Sigmoid colon (tissue), 4 donors: ENCODE measurements at regions not wholly inside any gene's neighbourhood (a gene's known extent, or its start where the extent isn't known, plus 50 kb on each side); places are given as distances from the start of the nearest gene placed in this dataset.

Experiments used
- POLR2AphosphoS5 ChIP-seq, 4 donors: sonication (generic); formaldehyde crosslinking; IDR thresholded peaks; one replicate each; pipeline ENCODE4 v1.6.1; 2017; ENCODE audit warnings: antibody characterized with exemption in 4 of 4
- TF ChIP-seq, protein P1 (sequence below), 4 experiments: fragments of 450-650 bp in 3 of 4; fragments of 200-600 bp in 1 of 4; IDR thresholded peaks; one replicate each; pipeline ENCODE4 v1.5.1; 2016 to 2019; ENCODE audit warnings: antibody characterized with exemption in 4 of 4, mild to moderate bottlenecking in 3 of 4, moderate library complexity in 2 of 4

DNA sequence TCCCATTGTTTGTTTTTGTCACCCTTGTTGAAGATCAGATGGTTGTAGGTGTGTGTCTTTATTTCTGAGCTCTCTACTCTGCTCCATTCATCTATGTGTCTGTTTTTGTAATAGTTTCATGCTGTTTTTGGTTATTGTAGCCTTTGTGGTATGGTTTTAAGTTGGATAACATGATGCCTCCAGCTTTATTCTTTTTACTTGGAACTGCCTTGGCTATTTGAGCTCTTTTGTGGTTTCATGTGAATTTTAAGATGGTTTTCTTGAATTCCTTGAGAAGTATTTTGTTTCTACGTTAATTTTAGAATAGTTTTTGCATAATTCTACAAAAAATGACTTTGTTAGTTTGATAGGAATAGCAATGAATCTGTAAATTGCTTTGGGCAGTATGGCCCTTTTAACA lies 170.0 kb upstream of the IGFBP3 start:
- TF ChIP-seq, protein P1, sequence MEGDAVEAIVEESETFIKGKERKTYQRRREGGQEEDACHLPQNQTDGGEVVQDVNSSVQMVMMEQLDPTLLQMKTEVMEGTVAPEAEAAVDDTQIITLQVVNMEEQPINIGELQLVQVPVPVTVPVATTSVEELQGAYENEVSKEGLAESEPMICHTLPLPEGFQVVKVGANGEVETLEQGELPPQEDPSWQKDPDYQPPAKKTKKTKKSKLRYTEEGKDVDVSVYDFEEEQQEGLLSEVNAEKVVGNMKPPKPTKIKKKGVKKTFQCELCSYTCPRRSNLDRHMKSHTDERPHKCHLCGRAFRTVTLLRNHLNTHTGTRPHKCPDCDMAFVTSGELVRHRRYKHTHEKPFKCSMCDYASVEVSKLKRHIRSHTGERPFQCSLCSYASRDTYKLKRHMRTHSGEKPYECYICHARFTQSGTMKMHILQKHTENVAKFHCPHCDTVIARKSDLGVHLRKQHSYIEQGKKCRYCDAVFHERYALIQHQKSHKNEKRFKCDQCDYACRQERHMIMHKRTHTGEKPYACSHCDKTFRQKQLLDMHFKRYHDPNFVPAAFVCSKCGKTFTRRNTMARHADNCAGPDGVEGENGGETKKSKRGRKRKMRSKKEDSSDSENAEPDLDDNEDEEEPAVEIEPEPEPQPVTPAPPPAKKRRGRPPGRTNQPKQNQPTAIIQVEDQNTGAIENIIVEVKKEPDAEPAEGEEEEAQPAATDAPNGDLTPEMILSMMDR (IDR thresholded peaks at IDR 0.05) = no peak
- no peak for TF ChIP-seq POLR2AphosphoS5 (IDR thresholded peaks at IDR 0.05)
